AG04450 (cell line): ENCODE measurements at regions not wholly inside any gene's neighbourhood (a gene's known extent, or its start where the extent isn't known, plus 50 kb on each side); places are given as distances from the start of the nearest gene placed in this dataset.

Source experiments
- CTCF ChIA-PET: fragments of 300-600, 350-600 bp; formaldehyde crosslinking; extraction: SDS; loops from one replicate; lab custom pipeline; 2022; ENCODE audit warnings: antibody characterized with exemption, inconsistent platforms; lab: Charles Lee
- POLR2A ChIA-PET: fragments of 350-600 bp; formaldehyde crosslinking; extraction: SDS; loops from one replicate; lab custom pipeline; 2021; ENCODE audit warnings: antibody characterized with exemption, inconsistent platforms; lab: Yijun Ruan, JAX
- DNase-seq: peaks from one replicate; pipeline ENCODE4 v3.0.0-alpha.2; 2011; ENCODE audit warnings: low read depth, low spot score
- H3K27ac ChIP-seq: one replicate; pipeline ENCODE4 v1.5.1; 2012; ENCODE audit warnings: low read depth, low read length, control low read depth
- H3K27me3 ChIP-seq: one replicate; pipeline ENCODE4 v1.6.0; 2012; ENCODE audit warnings: low read length; ENCODE audit not compliant: control insufficient read depth, insufficient read depth
- H3K4me3 ChIP-seq: 2 replicates; pipeline ENCODE4 v1.5.1; 2011; ENCODE audit warnings: mild to moderate bottlenecking, low read depth, low read length, control low read depth
- H3K9me3 ChIP-seq: 2 replicates; pipeline ENCODE4 v1.5.1; 2012; ENCODE audit warnings: low read length; ENCODE audit not compliant: control insufficient read depth, insufficient read depth
- TF ChIP-seq, protein P1 (sequence below): IDR thresholded peaks from 2 replicates; pipeline ENCODE4 v1.5.1; 2011; ENCODE audit warnings: low read depth, low read length, control low read depth, inconsistent platforms

DNA sequence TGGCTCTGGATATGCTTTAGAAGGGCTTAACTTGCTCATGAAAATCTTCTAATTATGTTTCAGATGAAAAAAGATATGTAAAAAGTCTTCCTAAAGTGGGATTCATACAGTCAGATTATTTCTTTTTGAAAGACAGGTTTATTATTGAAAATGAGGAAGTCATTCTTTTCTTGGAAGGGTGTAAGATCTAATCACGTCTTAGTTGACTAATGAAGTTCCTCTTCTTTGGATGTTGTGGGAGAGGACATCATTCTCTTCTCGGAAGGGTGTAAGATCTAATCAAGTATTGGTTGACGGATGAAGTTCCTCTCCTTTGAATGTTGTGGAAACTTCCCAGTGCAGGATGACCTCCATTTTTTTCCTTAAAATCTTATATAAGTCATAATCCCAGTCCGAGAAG lies 74.9 kb downstream of the ALG10 start:
- POLR2A ChIA-PET: no interaction called here
- DNase-seq: no peak
- TF ChIP-seq, protein P1, sequence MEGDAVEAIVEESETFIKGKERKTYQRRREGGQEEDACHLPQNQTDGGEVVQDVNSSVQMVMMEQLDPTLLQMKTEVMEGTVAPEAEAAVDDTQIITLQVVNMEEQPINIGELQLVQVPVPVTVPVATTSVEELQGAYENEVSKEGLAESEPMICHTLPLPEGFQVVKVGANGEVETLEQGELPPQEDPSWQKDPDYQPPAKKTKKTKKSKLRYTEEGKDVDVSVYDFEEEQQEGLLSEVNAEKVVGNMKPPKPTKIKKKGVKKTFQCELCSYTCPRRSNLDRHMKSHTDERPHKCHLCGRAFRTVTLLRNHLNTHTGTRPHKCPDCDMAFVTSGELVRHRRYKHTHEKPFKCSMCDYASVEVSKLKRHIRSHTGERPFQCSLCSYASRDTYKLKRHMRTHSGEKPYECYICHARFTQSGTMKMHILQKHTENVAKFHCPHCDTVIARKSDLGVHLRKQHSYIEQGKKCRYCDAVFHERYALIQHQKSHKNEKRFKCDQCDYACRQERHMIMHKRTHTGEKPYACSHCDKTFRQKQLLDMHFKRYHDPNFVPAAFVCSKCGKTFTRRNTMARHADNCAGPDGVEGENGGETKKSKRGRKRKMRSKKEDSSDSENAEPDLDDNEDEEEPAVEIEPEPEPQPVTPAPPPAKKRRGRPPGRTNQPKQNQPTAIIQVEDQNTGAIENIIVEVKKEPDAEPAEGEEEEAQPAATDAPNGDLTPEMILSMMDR: no peak
- Histone ChIP-seq H3K27me3 (no peaks in the 10 kb centered on the region), H3K9me3 (no peaks in the 10 kb centered on the region), H3K27ac (no peak overlapping the region), H3K4me3 (no peak overlapping the region)
- CTCF ChIA-PET: no interaction called here

DNA sequence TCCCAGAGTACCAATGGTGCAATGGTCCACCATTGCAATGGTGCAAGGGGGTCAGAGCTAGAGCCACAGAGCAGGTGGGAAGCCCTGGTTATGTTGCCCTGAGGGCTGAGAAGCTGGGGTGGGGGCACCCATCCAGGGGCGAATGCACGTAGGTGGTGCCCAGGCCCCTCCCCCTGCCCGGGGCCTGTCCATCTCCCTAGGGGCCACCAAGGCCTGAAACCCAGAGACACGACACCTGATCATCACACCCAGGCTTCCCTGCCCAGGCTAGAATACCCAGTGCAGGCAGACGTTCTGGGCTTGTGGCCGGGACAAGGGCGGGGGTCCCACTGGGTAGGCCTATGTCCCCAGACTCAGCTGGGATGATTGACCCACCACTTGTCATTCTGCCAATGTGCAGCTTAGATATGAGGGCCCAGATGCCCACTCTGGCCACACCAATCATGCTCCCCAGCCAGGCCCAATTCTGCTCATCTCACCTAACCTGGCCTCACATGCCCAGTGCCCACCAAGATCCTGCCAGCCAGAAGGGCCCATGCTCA lies 83.2 kb downstream of the ALG10 start:
- no peak overlapping the region for H3K27ac ChIP-seq
- TF ChIP-seq, protein P1: no peak
- ChIA-PET CTCF (no interaction called here), POLR2A (no interaction called here)
- DNase-seq: no peak
- peaks cover 49% of the 10 kb centered on the region for H3K9me3 ChIP-seq
- H3K4me3 ChIP-seq: no peak overlapping the region
- H3K27me3 ChIP-seq: no peaks in the 10 kb centered on the region

DNA sequence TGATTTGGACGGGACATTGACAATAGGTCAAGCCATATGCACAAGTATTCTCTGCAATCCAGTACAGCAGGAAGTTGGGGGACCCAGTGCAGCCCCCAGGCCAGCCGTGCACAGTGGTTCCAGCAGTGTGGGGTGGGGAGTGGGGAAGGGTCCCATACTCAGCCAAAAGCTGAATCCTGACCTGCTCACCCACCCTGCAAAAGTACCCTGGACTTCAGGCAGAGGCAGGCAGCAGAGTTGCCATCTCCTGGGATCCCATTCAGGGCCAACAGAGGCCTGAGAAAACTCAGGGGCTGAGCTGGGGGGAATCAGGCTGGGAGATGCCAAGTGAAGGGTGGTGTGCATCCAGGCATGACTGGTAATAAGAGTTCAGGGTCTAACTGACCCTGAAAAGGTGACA lies 83.9 kb downstream of the ALG10 start:
- Histone ChIP-seq H3K4me3 (no peak overlapping the region), H3K9me3 (peaks cover 49% of the 10 kb centered on the region), H3K27ac (no peak overlapping the region), H3K27me3 (no peaks in the 10 kb centered on the region)
- no peak for DNase-seq
- CTCF ChIA-PET: no interaction called here
- TF ChIP-seq, protein P1: no peak
- POLR2A ChIA-PET: no interaction called here

DNA sequence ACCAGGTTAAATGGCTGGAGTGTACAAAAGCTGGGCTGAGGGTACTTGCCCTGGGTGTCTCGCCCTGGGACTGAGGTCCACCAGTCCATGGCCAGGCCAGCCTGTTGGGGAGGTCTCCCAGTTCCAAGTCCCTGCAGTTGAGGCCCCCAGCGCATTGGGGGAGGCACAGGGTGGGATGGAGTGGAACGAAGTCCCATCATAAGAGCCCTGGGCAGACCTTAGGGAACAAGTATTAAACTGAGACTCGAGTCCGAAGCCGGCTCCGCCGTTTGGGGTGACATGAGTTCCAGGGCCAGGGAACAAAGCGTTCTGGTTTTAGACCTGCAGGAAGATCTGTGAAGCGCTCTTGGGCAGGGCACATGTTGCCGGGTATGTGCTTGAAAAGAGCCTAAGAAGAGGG lies 84.7 kb downstream of the ALG10 start:
- Histone ChIP-seq H3K27ac (no peak overlapping the region), H3K9me3 (peaks cover 52% of the 10 kb centered on the region), H3K27me3 (no peaks in the 10 kb centered on the region), H3K4me3 (no peak overlapping the region)
- CTCF ChIA-PET: no interaction called here
- TF ChIP-seq, protein P1: no peak
- POLR2A ChIA-PET: no interaction called here
- no peak for DNase-seq

DNA sequence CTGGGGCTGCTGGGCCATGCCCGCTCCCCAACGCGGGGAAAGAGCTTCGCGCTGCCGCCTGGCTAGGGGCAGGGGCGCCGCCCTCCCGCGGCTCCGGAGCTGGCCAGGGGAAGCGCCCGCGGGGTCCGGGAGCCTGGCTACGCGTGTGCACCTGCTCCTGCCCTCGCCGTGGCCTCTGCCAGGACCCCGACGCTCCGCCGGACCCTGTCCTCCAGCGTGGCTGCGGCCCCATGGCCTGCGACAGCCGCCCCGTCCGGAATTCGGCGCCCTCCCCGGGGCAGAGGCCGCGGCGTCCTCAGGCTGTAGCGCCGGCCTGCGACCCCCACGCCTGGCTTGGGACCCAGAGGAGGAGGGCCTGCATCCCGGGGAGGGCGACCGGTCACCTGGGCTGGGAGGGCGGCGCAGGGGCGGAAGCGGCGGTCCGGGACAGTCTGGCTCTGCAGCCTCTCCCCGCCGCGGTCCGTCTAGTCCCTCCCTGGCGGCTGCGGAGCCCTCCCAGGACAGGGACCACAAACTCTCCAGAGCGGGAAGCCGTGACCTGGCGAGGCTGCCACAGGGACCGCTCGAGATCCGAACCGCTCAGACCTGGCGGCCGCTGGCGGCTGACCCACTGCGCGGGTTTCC lies 85.6 kb downstream of the ALG10 start:
- TF ChIP-seq, protein P1: no peak
- Histone ChIP-seq H3K27ac (no peak overlapping the region), H3K4me3 (no peak overlapping the region), H3K27me3 (no peaks in the 10 kb centered on the region), H3K9me3 (peaks cover 52% of the 10 kb centered on the region)
- no peak for DNase-seq
- ChIA-PET POLR2A (no interaction called here), CTCF (no interaction called here)
